Activated naive CD4-positive, alpha-beta T cell treated with anti-CD3 and anti-CD28 coated beads for 36 hours (primary cell): ENCODE measurements at regions not wholly inside any gene's neighbourhood (a gene's known extent, or its start where the extent isn't known, plus 50 kb on each side); places are given as distances from the start of the nearest gene placed in this dataset.

ENCODE experiments used
- CTCF ChIA-PET: fragments of 350-600 bp; sonication (Branson Sonifier 250); formaldehyde crosslinking; loops from one replicate; lab custom pipeline; 2021; ENCODE audit warnings: antibody characterized with exemption; lab: Charles Lee
- DNase-seq: peaks from one replicate; pipeline ENCODE4 v3.0.0-alpha.2; 2020
- H3K27ac Mint-ChIP-seq: one replicate; pipeline ENCODE4 v1.8.0; 2021; ENCODE audit warnings: mild to moderate bottlenecking, mixed read lengths
- H3K27me3 Mint-ChIP-seq: one replicate; pipeline ENCODE4 v1.8.0; 2021; ENCODE audit warnings: low read depth, mixed read lengths
- H3K36me3 Mint-ChIP-seq: one replicate; pipeline ENCODE4 v1.8.0; 2021; ENCODE audit warnings: low read depth, mixed read lengths
- H3K4me1 Mint-ChIP-seq: one replicate; pipeline ENCODE4 v1.8.0; 2021; ENCODE audit warnings: low read depth, mixed read lengths
- H3K4me3 Mint-ChIP-seq: one replicate; pipeline ENCODE4 v1.8.0; 2021; ENCODE audit warnings: mild to moderate bottlenecking, moderate library complexity, mixed read lengths
- H3K9me3 Mint-ChIP-seq: one replicate; pipeline ENCODE4 v1.8.0; 2021; ENCODE audit warnings: mixed read lengths
- intact Hi-C: fragments of 100-400 bp; cut with micrococcal nuclease; formaldehyde crosslinking; loops from one replicate; pipeline ENCODE4 v1.15.1; 2023

- Mint-ChIP-seq H3K27me3 (no peaks in the 10 kb centered on the region), H3K27ac (no peak overlapping the region), H3K9me3 (no peaks in the 10 kb centered on the region), H3K4me3 (no peak overlapping the region), H3K4me1 (no peaks in the 10 kb centered on the region), H3K36me3 (no peaks in the 10 kb centered on the region)
- intact Hi-C loops = no loop called here
- no peak for DNase-seq
- CTCF ChIA-PET = no interaction called here
These were observed 330.1 kb downstream of the MAN2A1 start for GRCh38 chr5:110019780-110020179.

- CTCF ChIA-PET = no interaction called here
- H3K27ac Mint-ChIP-seq = no peak overlapping the region
- no peaks in the 10 kb centered on the region for H3K9me3 Mint-ChIP-seq
- H3K36me3 Mint-ChIP-seq = peaks cover 2% of the 10 kb centered on the region
- no peak overlapping the region for H3K4me3 Mint-ChIP-seq
- no peak for DNase-seq
- H3K27me3 Mint-ChIP-seq = no peaks in the 10 kb centered on the region
- H3K4me1 Mint-ChIP-seq = no peaks in the 10 kb centered on the region
- intact Hi-C loops = no loop called here
These were observed 331.5 kb downstream of the MAN2A1 start for GRCh38 chr5:110021251-110021650.

- Mint-ChIP-seq H3K4me1 (peaks cover 18% of the 10 kb centered on the region), H3K36me3 (peaks cover 2% of the 10 kb centered on the region), H3K4me3 (no peak overlapping the region), H3K9me3 (no peaks in the 10 kb centered on the region), H3K27me3 (no peaks in the 10 kb centered on the region), H3K27ac (no peak overlapping the region)
- intact Hi-C loops = no loop called here
- CTCF ChIA-PET = no interaction called here
- no peak for DNase-seq
These were observed 335.4 kb downstream of the MAN2A1 start for GRCh38 chr5:110025160-110025559.

- no peaks in the 10 kb centered on the region for H3K27me3 Mint-ChIP-seq
These were observed 338.0 kb downstream of the MAN2A1 start for GRCh38 chr5:110027527-110028322.

GRCh38 chr5:110031402-110032140, 341.8 kb downstream of the MAN2A1 start:
- peak; percentile 18 for DNase-seq
- Mint-ChIP-seq H3K4me3 (no peak overlapping the region), H3K9me3 (no peaks in the 10 kb centered on the region), H3K27ac (no peak overlapping the region), H3K27me3 (no peaks in the 10 kb centered on the region), H3K36me3 (no peaks in the 10 kb centered on the region), H3K4me1 (peaks cover 30% of the 10 kb centered on the region)
- intact Hi-C loops = no loop called here
- CTCF ChIA-PET = no interaction called here

More at GRCh38 chr5:110027527-110028322, 338.0 kb downstream of the MAN2A1 start:
- H3K4me3 Mint-ChIP-seq = no peak overlapping the region
- H3K27ac Mint-ChIP-seq = peak overlapping the region; percentile 61
- H3K4me1 Mint-ChIP-seq = peaks cover 30% of the 10 kb centered on the region
- CTCF ChIA-PET = interaction anchor here (0.6 kb wide), 1 partner anchor 184 kb away, joined by 3 read pairs; no protein-coding TSS in a partner anchor
- H3K9me3 Mint-ChIP-seq = no peaks in the 10 kb centered on the region
- no peak for DNase-seq
- H3K36me3 Mint-ChIP-seq = peaks cover 2% of the 10 kb centered on the region
- intact Hi-C loops = loop anchor here (1.0 kb wide), 8 partner anchors 26 to 170 kb away; no protein-coding TSS in a partner anchor

GRCh38 chr5:110032376-110032775, 342.6 kb downstream of the MAN2A1 start:
- CTCF ChIA-PET = no interaction called here
- Mint-ChIP-seq H3K27ac (no peak overlapping the region), H3K4me1 (peaks cover 26% of the 10 kb centered on the region), H3K9me3 (no peaks in the 10 kb centered on the region), H3K4me3 (no peak overlapping the region), H3K27me3 (no peaks in the 10 kb centered on the region), H3K36me3 (no peaks in the 10 kb centered on the region)
- intact Hi-C loops = no loop called here
- DNase-seq = no peak

GRCh38 chr5:110034056-110034600, 344.4 kb downstream of the MAN2A1 start:
- no peaks in the 10 kb centered on the region for H3K27me3 Mint-ChIP-seq

GRCh38 chr5:110038297-110038997, 348.7 kb downstream of the MAN2A1 start:
- peaks cover 13% of the 10 kb centered on the region for H3K9me3 Mint-ChIP-seq
- no peak overlapping the region for H3K27ac Mint-ChIP-seq
- intact Hi-C loops = no loop called here
- H3K4me3 Mint-ChIP-seq = no peak overlapping the region
- CTCF ChIA-PET = no interaction called here
- H3K4me1 Mint-ChIP-seq = peaks cover 8% of the 10 kb centered on the region
- DNase-seq = no peak
- H3K36me3 Mint-ChIP-seq = peaks cover 6% of the 10 kb centered on the region
- H3K27me3 Mint-ChIP-seq = no peaks in the 10 kb centered on the region

More at GRCh38 chr5:110034056-110034600, 344.4 kb downstream of the MAN2A1 start:
- H3K4me1 Mint-ChIP-seq = peaks cover 13% of the 10 kb centered on the region
- no peak overlapping the region for H3K4me3 Mint-ChIP-seq
- no peaks in the 10 kb centered on the region for H3K9me3 Mint-ChIP-seq
- H3K36me3 Mint-ChIP-seq = no peaks in the 10 kb centered on the region
- H3K27ac Mint-ChIP-seq = no peak overlapping the region
- intact Hi-C loops = no loop called here
- CTCF ChIA-PET = no interaction called here
- DNase-seq = no peak

- no peak for DNase-seq
- no peaks in the 10 kb centered on the region for H3K27me3 Mint-ChIP-seq
- peaks cover 24% of the 10 kb centered on the region for H3K9me3 Mint-ChIP-seq
- no peak overlapping the region for H3K4me3 Mint-ChIP-seq
- CTCF ChIA-PET = no interaction called here
- H3K27ac Mint-ChIP-seq = no peak overlapping the region
- H3K4me1 Mint-ChIP-seq = peaks cover 17% of the 10 kb centered on the region
- intact Hi-C loops = no loop called here
- H3K36me3 Mint-ChIP-seq = peaks cover 11% of the 10 kb centered on the region
These were observed 350.5 kb downstream of the MAN2A1 start for GRCh38 chr5:110040178-110040577.

GRCh38 chr5:110043025-110043424, 353.3 kb downstream of the MAN2A1 start:
- H3K27ac Mint-ChIP-seq = no peak overlapping the region
- DNase-seq = no peak
- intact Hi-C loops = no loop called here
- peaks cover 25% of the 10 kb centered on the region for H3K9me3 Mint-ChIP-seq
- H3K27me3 Mint-ChIP-seq = no peaks in the 10 kb centered on the region
- H3K4me1 Mint-ChIP-seq = peaks cover 17% of the 10 kb centered on the region
- no peak overlapping the region for H3K4me3 Mint-ChIP-seq
- CTCF ChIA-PET = no interaction called here
- H3K36me3 Mint-ChIP-seq = peaks cover 11% of the 10 kb centered on the region

GRCh38 chr5:110045158-110045557, 355.4 kb downstream of the MAN2A1 start:
- no peak for DNase-seq
- intact Hi-C loops = no loop called here
- H3K4me1 Mint-ChIP-seq = peaks cover 17% of the 10 kb centered on the region
- H3K36me3 Mint-ChIP-seq = peaks cover 11% of the 10 kb centered on the region
- CTCF ChIA-PET = interaction anchor here (0.5 to 2.1 kb wide), 2 partner anchors 9 to 66 kb away, joined by 6 to 8 read pairs; no protein-coding TSS in a partner anchor
- peaks cover 25% of the 10 kb centered on the region for H3K9me3 Mint-ChIP-seq
- no peak overlapping the region for H3K4me3 Mint-ChIP-seq
- H3K27me3 Mint-ChIP-seq = no peaks in the 10 kb centered on the region
- no peak overlapping the region for H3K27ac Mint-ChIP-seq

- Mint-ChIP-seq H3K4me1 (peaks cover 15% of the 10 kb centered on the region), H3K9me3 (peaks cover 12% of the 10 kb centered on the region), H3K36me3 (peaks cover 5% of the 10 kb centered on the region), H3K4me3 (no peak overlapping the region), H3K27me3 (no peaks in the 10 kb centered on the region), H3K27ac (no peak overlapping the region)
- CTCF ChIA-PET = interaction anchor here (0.6 to 1.1 kb wide), 3 partner anchors 9 to 285 kb away, joined by 3 to 6 read pairs (median 3); no protein-coding TSS in a partner anchor
- intact Hi-C loops = no loop called here
- peak; percentile 15 for DNase-seq
These were observed 358.8 kb downstream of the MAN2A1 start for GRCh38 chr5:110048491-110048890.
